GM10266 (cell line): ENCODE measurements at regions not wholly inside any gene's neighbourhood (a gene's known extent, or its start where the extent isn't known, plus 50 kb on each side); places are given as distances from the start of the nearest gene placed in this dataset.

Experiments used
- DNase-seq: peaks from one replicate; pipeline ENCODE4 v3.0.0; 2012; ENCODE audit errors: extremely low spot score
- CTCF ChIP-seq: IDR thresholded peaks from 2 replicates; pipeline ENCODE4 v1.5.1; 2012; ENCODE audit warnings: mild to moderate bottlenecking, low read depth; ENCODE audit not compliant: control insufficient read depth, insufficient read depth; ENCODE audit errors: missing control alignments

GRCh38 chr3:3334491-3334890, 155.0 kb upstream of the CRBN start:
- no peak for DNase-seq
- no peak for TF ChIP-seq CTCF

GRCh38 chr3:3333571-3333970, 154.1 kb upstream of the CRBN start:
- no peak for DNase-seq
- TF ChIP-seq CTCF = no peak

GRCh38 chr3:3316521-3316920, 137.0 kb upstream of the CRBN start:
- DNase-seq = no peak
- no peak for TF ChIP-seq CTCF

DNA sequence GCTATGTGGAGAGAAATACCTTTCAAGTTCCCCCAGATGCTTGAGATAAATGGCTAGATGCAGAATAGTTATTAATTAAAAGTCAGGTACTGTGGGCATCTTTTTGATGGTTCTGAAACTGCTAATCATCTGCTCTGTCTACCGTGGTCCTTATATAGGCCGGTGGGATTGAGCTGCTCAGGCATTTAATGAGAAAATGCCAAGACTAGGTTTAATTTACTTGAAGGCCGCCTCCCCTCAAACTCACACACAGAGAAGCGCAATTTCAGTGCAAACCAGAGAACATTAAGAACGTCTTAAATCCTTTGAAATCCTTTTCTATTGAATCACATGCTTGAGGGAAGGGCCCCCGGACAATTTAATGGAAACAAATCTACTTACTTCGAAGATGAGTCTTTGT, 136.4 kb upstream of the CRBN start:
- no peak for DNase-seq
- TF ChIP-seq CTCF = no peak

GRCh38 chr3:3309887-3310286, 130.4 kb upstream of the CRBN start:
- TF ChIP-seq CTCF = no peak
- DNase-seq = no peak

- DNase-seq = no peak
- TF ChIP-seq CTCF = no peak
Measured at GRCh38 chr3:3308809-3309208, 129.3 kb upstream of the CRBN start.

DNA sequence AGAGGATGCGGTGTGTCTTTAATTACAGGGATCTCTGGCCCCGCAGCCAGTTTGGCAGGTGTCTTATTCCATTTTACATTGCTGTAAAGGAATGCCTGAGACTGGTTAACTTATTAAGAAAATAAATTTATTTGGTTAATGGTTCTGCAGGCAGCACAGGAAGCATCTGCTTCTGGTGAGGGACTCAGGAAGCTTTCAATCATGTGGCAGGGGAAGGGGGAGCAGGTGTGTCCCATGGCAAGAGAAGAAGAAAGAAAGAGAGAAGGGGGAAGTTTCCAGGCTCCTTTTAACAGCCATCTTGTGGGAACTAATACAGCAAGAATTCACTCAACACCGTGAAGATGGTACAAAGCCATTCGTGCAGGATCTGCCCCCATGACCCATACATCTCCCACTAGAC, 128.0 kb upstream of the CRBN start:
- no peak for TF ChIP-seq CTCF
- no peak for DNase-seq
